ENCODE measurements at regions not wholly inside any gene's neighbourhood (a gene's known extent, or its start where the extent isn't known, plus 50 kb on each side); places are given as distances from the start of the nearest gene placed in this dataset.

DNA sequence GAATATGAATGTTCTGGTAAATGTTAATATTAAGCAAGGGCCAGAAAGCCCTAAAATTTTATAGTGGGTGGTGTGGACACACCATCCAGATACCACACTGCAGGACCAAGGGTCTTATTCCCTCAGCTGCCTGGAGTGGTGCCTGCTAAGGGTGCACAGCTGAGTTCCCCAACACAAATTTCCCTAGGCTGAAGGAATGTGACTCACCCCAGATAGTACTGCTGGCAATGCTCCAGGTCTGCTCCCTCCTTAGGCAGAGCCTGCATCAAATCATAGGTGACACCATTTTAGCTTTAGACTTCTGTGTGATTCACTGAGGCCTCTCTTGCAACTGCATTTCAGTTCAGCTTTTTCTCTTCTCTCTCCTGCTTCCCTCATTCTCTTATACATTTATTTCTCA is 321.1 kb downstream of the SATB2 start:
- DNase-seq (no peak), ATAC-seq (no peak)
- Histone ChIP-seq H3K27me3 (no peaks in the 10 kb centered on the region), H3K36me3 (no peaks in the 10 kb centered on the region), H3K4me1 (no peaks in the 10 kb centered on the region), H3K9me3 (no peaks in the 10 kb centered on the region), H3K27ac (no peak overlapping the region), H3K4me3 (no peak overlapping the region)
- intact Hi-C loops (cut with DNase I): no loop called here
- TF ChIP-seq, protein P1, sequence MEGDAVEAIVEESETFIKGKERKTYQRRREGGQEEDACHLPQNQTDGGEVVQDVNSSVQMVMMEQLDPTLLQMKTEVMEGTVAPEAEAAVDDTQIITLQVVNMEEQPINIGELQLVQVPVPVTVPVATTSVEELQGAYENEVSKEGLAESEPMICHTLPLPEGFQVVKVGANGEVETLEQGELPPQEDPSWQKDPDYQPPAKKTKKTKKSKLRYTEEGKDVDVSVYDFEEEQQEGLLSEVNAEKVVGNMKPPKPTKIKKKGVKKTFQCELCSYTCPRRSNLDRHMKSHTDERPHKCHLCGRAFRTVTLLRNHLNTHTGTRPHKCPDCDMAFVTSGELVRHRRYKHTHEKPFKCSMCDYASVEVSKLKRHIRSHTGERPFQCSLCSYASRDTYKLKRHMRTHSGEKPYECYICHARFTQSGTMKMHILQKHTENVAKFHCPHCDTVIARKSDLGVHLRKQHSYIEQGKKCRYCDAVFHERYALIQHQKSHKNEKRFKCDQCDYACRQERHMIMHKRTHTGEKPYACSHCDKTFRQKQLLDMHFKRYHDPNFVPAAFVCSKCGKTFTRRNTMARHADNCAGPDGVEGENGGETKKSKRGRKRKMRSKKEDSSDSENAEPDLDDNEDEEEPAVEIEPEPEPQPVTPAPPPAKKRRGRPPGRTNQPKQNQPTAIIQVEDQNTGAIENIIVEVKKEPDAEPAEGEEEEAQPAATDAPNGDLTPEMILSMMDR (IDR thresholded peaks at IDR 0.05): no peak

- DNase-seq (no peak), ATAC-seq (no peak)
- H3K36me3 ChIP-seq: no peaks in the 10 kb centered on the region
- no peaks in the 10 kb centered on the region for H3K27me3 ChIP-seq
- no peaks in the 10 kb centered on the region for H3K9me3 ChIP-seq
- intact Hi-C loops (cut with DNase I): no loop called here
- no peak overlapping the region for H3K27ac ChIP-seq
- H3K4me1 ChIP-seq: no peaks in the 10 kb centered on the region
- H3K4me3 ChIP-seq: no peak overlapping the region
- TF ChIP-seq, protein P1 (IDR thresholded peaks at IDR 0.05): no peak
These were observed 321.5 kb downstream of the SATB2 start for GRCh38 chr2:199136242-199136641.

- intact Hi-C loops (cut with DNase I): no loop called here
- H3K27me3 ChIP-seq: no peaks in the 10 kb centered on the region
- H3K4me1 ChIP-seq: no peaks in the 10 kb centered on the region
- H3K36me3 ChIP-seq: no peaks in the 10 kb centered on the region
- DNase-seq: no peak
- TF ChIP-seq, protein P1 (IDR thresholded peaks at IDR 0.05): no peak
- H3K9me3 ChIP-seq: no peaks in the 10 kb centered on the region
- no peak overlapping the region for H3K27ac ChIP-seq
- no peak for ATAC-seq
- H3K4me3 ChIP-seq: no peak overlapping the region
These were observed 325.9 kb downstream of the SATB2 start for GRCh38 chr2:199131876-199132275.

GRCh38 chr2:199131136-199131655 is 326.5 kb downstream of the SATB2 start:
- TF ChIP-seq, protein P1 (IDR thresholded peaks at IDR 0.05): no peak
- Histone ChIP-seq H3K27me3 (no peaks in the 10 kb centered on the region), H3K36me3 (no peaks in the 10 kb centered on the region), H3K4me3 (no peak overlapping the region), H3K4me1 (no peaks in the 10 kb centered on the region), H3K9me3 (no peaks in the 10 kb centered on the region), H3K27ac (no peak overlapping the region)
- ATAC-seq (peak; percentile 33), DNase-seq (peak in 2 of 4 donors; percentile 19 to 37)
- intact Hi-C loops (cut with DNase I): no loop called here

DNA sequence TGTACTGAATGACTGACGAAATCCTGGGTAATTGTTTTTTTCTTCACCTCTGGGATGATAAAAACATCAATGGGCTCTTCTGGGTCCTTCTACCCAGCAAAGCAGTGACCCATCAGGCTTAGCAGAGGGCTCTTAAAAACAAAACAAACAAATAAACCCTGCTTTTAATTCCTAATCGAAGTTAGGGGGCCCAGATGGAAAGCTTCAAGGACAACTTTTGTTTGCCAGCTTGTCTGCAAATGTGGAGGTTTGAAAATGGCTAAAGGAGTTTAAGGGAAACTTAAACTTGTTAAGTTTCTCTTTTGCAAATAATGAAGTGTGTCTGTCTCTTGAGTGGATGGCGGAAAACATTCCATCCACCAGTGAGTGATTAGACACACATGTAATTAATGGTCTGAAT is 327.2 kb downstream of the SATB2 start:
- ATAC-seq (peak; percentile 31), DNase-seq (peak in 2 of 4 donors; percentile 79 to 80)
- no peaks in the 10 kb centered on the region for H3K4me1 ChIP-seq
- H3K27me3 ChIP-seq: no peaks in the 10 kb centered on the region
- intact Hi-C loops (cut with DNase I): no loop called here
- no peak overlapping the region for H3K4me3 ChIP-seq
- TF ChIP-seq, protein P1 (IDR thresholded peaks at IDR 0.05): no peak
- no peak overlapping the region for H3K27ac ChIP-seq
- no peaks in the 10 kb centered on the region for H3K36me3 ChIP-seq
- H3K9me3 ChIP-seq: no peaks in the 10 kb centered on the region
